Vagina (tissue), 2 donors: ENCODE measurements at regions not wholly inside any gene's neighbourhood (a gene's known extent, or its start where the extent isn't known, plus 50 kb on each side); places are given as distances from the start of the nearest gene placed in this dataset.

Source experiments
- CTCF ChIP-seq, 3 experiments: fragments of 450-650 bp in 2 of 3; fragments of 200-600 bp in 1 of 3; sonication (generic) in 1 of 3; IDR thresholded peaks; one replicate each; pipeline ENCODE4 v1.5.1; 2017 to 2019; ENCODE audit warnings: antibody characterized with exemption in 3 of 3, mild to moderate bottlenecking in 2 of 3, moderate library complexity in 2 of 3
- POLR2A ChIP-seq, 2 donors: fragments of 450-650 bp; IDR thresholded peaks; one replicate each; pipeline ENCODE4 v1.6.1; 2017; ENCODE audit warnings: antibody characterized with exemption in 2 of 2, mild to moderate bottlenecking in 2 of 2, moderate library complexity in 2 of 2

GRCh38 chr5:136538534-136538933 is 173.2 kb upstream of the TRPC7 start:
- TF ChIP-seq CTCF (IDR thresholded peaks at IDR 0.05) = no peak
- TF ChIP-seq POLR2A (IDR thresholded peaks at IDR 0.05) = no peak
